NCI-H2171 treated with DMSO at 0.1 percent for 48 hours (cell line): ENCODE measurements at regions not wholly inside any gene's neighbourhood (a gene's known extent, or its start where the extent isn't known, plus 50 kb on each side); places are given as distances from the start of the nearest gene placed in this dataset.
"Not testable (repeated sequence)": the region's sequence is repeated elsewhere in the genome, so short reads cannot be mapped to it uniquely, and the experiment has no call there.

Experiments used
- DNase-seq: peaks from one replicate; lab custom pipeline; 2025; lab: John Stamatoyannopoulos, UW

DNA sequence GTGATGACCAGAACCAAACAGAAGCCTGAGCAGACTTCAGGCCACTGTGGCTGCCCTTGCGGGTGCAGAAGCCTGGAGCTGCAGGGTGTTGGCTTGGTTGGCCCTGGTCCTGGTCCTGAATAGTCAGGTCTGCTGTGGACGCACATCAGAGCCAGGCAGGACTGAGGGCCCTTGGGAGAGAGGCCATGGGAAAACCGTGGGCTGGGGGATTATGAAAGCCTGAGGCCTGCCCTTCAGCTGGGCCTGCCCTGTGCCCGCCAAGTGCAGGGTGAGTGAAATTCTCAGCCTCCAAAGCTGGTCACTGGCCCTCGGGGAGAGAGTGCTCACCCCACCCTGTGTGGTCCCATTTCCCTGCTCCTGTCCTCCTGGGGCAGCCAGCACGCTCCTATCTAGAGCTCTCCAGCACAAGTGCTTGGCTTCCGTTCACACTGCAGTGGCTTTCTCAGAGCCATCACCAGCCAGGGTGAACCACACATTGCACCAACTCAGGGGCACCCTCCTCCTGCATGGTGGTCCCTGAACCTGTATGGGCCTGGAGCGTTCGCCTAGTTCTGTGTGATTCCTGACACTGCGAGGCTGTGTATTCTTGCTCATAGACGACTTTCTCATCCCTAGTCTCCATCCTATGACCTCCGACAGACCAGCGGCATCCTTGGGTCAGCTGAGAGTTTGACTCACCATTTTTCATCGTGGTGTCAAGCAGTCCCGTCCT is 146.1 kb downstream of the TTLL2 start:
- no peak for DNase-seq

DNA sequence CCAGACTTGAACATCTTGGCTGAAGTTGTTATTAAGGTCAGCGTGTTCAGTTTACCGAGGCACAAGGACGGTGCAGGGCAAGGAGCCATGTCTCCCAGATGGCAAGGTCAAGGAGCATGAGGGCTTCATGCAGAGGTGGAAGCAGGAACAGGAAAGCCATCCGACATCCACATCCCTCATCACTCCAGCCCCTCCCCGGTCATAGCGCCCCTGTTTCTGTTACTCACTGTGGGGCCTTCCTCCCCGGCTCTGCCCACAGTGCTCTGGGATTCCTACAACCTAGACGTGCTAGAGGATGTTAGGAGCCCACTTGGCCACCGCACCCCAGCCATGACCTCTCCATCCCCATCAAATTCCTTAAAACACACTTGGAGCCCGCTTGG is 146.7 kb downstream of the TTLL2 start:
- DNase-seq, result no peak

DNA sequence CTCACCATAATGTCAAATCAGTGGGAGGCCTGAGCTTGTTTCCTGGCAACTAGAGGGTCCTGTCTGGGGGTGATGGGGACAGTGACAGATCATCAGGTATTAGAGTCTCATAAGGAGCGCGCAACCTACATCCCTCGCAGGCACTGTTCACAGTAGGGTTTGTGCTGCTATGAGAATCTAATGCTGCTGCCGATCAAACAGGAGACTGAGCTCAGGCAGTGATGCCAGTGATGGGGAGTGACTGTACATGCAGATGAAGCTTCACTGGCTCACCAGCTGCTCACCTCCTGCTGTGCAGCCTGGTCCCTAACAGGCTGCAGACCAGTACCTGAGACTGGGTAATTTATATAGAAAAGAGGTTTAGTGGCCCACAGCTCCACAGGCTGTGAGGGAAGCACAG is 147.3 kb downstream of the TTLL2 start:
- DNase-seq, result peak; percentile 66

DNA sequence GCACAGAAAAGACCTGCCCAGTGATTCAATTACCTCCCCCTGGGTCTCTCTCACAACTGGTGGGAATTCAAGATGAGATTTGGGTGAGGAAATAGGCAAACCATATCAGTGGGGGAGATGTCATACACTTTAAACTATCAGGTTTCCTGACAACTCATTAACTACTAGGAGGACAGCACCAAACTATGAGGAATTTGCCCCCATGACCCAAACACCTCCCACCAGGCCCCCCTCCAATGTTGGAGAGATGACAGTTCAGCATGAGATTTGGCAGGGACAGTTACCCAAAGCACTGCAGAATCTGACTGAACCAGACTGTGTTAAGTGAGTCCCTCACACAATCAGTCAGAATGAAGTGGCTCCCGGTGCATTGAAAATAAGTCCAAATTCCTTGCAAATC is 148.0 kb downstream of the TTLL2 start:
- no peak for DNase-seq

DNA sequence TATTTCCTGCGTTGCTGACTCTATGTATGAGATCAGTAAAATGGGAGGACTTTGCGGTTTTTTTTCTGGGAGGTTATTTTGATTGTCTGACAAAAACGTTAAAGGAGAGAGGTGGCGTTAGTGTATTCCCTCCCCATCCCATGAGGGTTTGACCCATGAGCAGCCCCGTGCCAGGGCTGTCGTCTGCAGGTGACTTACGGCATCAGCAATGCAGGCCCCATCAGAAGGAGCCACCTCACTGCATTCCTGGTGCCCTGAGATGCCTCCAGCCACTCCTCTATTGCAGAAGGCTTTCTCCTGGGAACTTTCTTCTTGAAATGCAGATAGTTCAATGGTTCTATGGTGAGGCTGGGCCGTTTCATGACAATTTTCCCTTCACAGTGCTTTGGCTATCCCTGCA is 149.3 kb downstream of the TTLL2 start:
- DNase-seq, result no peak

DNA sequence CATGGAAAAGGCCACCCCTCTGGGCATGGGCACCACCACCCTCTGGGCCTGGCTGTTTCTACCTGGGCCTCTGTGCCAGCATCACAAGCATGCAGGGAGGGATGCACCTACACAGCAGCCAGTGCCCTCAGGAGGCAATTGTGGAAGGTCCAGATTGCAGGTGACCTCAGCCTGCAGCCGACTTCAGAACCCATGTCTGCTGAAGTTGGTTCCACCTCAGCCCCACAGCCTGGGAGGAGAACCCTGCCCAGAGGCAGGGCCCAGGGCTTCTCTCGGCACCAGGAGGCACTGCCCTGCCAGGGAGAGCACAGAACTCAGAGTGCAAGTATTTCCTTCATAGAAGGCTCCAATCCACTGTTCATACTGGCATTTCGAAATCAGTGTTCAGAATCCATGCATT is 149.8 kb downstream of the TTLL2 start:
- DNase-seq, result no peak

DNA sequence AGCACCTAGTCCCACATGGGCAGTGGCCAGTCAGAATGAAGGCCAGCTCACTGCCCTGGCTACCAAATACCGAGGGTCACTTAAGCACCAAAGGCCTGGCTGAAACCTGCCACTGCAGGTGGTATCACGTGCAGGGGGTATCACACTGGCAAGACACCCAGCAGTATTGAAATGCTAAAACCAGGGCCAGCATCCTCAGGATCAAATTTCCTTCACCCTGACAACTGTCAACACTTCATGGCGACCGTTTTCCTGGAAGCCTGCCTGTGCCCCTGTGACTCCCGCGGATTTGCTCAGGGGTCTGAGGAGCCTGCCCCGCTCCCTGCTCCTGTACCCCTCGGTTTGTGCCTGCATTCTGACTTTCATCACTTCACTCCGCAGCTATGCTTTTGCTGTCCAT is 151.1 kb downstream of the TTLL2 start:
- DNase-seq, result peak; percentile 74

DNA sequence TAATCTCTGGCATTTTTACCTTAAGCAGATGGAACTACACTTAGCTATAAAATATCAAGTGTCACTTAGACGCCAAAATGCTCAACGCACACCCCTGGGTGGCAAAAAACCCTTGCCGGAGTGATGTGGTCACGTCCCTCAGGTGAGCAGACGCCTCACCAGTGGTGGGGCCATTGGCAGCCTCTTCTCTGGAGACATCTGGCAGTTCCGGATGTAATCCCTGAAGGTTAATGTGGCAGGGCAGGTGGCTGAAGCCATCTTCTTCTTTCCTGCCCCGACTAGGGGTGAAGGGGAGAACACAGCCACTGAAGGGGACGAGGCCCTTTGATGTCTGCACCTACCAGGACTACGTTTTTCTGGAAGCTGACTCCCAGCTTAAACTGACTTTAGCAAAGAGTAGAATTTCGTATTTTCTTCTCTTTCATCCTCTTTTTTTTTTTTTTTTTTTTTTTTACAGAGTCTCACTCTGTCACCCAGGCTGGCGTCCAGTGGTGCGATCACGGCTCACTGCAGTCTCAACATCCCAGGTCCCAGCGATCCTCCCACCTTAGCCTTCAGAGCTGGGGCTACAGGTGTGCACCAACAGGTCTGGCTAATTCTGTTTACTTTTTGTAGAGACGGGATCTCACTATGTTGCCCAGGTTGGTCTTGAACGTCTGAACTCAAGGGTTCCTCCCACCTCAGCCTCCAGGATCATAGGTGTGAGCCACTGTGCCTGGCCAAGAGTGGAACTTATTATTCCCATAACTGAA is 152.1 kb downstream of the TTLL2 start:
- DNase-seq, result peak; percentile 81

DNA sequence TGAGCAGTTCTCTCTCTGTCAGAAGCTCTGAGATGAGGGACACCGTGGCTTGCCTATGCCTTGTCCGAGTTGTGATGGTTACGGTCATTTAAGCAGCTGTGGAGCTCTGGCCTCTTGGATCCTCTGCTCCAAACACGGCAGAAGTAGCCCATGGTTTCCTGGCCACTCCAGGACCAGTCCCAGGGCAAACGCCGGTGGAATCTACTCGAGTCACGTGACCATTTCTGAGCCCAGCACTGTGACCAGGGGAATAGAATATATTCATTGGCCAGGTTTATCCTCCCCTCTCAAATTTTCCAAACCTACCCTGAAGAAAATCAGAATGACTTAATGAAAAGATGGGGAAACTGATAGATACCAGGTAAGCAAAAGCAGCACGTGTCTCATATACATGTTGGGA is 152.8 kb downstream of the TTLL2 start:
- DNase-seq, result no peak

DNA sequence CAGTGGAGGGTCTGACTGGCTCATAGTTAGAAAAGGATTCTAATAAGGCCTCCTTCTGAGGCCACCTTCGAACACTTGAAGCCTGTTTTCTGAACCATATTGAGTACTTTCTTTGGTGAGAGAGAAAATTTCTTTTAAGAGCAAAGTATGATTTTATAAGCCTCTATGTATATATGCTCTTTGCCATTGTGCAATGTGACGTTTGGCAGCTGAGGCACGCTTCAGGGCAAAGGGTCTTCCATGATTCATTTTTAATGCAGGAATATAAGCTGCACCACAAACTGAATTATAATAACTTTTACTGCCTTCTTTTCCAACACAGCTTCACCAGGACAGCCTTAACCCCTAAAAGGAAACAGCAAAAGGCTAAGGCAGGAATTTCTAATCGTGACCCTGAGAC is 154.4 kb downstream of the TTLL2 start:
- DNase-seq, result no peak

DNA sequence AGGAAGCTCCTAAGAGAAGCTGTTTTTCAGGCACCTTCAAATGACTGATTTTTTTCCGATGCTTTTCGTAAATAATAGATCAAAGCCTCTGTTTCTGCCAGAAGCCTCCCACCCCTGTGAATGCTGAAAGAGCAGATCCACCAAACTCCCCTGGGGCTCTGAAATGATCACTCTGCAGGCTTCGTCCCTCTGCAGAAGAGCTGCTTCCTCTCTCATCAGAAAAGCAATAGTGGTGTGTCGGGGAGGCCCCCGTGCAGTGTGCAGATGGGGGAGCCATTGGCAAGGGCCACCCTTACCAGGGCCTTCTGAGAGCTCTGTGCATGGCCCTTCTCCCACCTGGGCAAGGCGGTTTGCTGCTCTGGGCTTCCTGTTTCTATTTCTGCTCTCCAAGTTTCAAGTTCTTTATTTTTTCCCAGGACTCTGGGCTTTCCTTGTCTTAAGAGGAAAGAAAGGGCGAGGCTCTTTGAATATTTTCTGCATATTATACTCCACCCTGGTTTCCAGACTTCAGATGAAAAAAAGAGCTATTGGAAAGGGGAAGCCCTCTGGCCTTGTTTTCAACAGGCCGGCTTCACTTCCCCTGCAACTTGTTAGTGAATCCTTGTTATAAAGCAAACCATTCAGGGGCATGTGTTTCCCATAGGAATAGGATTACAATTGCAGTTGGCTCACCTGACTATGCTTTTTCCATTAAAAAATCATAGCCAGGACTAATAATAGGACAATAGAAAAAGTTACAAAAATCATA is 155.2 kb downstream of the TTLL2 start:
- no peak for DNase-seq

DNA sequence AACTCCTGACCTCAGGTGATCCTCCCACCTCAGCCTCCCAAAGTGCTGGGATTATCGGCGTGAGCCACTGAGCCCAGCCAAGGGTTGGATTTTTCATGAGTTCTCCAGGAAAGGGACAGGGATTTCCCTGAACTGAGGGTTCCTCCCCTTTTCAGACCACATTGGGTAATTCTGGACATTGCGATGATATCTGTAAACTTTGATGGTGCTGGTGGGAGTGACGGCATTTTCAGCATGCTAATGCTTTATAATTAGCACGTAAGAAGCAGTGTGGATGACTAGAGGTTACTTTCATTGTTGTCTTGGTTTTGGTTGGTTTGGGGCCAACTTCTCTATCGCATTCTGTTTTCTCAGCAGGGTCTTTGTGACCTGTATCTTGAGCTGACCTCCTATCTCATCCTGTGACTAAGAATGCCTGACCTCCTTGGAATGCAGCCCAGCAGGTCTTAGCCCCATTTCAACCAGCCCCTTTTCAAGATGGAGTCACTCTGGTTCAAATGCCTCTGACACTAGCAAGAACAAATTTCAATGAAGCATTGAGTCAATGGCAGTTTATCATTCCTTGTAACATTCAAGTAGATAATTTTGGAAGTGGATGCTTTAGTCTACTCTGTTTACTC is 156.5 kb downstream of the TTLL2 start:
- no peak for DNase-seq

DNA sequence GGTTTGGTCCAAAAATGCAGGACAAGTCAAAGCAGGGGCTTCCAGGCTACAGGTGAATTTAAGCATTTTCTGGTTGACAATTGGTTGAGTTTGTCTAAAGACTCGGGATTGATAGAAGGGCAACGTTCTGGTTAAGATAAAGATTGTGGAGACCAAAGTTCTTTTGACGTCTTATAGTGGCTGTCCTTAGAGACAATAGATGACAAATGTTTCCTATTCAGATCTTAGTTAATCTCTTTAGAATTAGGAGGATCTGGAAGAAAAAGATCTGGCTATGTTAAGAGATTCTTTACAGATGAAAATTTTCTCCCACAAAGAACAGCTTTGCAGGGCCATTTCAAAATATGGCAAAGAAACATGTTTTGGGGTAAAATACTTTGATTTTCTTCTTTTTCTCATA is 157.9 kb downstream of the TTLL2 start:
- not testable (repeated sequence) for DNase-seq

DNA sequence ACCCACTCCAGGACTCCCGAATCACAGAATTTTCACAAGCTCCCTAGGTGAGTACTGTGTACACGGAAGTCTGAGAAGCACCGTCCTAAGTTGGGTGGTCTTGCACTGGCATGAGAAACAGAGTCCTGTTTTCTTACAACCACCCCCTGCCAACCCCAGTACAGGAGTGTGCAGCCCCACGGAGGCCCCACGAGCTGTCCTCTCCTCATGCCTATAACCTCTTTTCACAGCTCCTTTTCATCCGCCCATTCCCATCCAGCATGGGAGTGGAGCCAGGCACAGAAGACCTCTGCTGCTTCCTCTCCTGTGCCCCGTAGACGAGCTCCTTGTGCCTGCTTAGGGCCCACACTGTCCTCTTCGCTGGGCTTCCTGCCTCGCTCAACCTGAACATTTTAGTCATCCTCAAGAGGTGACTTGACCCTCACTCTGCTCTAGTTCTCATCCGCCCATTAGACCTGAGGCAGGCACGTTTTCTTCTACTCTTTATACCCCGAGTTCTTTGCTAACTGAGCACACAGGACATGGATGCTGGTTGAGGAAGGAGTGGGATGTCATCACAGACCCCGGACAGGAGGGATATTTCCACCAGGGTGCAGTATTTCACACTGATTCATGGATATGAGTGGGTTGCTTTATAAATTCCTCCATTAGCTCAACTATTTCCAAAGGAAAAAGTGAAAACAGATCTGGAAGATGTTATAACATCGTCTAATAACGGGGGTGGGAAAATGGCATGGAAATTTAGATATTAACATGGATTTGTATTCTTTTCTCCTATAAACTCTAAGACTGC is 160.5 kb downstream of the TTLL2 start:
- no peak for DNase-seq

DNA sequence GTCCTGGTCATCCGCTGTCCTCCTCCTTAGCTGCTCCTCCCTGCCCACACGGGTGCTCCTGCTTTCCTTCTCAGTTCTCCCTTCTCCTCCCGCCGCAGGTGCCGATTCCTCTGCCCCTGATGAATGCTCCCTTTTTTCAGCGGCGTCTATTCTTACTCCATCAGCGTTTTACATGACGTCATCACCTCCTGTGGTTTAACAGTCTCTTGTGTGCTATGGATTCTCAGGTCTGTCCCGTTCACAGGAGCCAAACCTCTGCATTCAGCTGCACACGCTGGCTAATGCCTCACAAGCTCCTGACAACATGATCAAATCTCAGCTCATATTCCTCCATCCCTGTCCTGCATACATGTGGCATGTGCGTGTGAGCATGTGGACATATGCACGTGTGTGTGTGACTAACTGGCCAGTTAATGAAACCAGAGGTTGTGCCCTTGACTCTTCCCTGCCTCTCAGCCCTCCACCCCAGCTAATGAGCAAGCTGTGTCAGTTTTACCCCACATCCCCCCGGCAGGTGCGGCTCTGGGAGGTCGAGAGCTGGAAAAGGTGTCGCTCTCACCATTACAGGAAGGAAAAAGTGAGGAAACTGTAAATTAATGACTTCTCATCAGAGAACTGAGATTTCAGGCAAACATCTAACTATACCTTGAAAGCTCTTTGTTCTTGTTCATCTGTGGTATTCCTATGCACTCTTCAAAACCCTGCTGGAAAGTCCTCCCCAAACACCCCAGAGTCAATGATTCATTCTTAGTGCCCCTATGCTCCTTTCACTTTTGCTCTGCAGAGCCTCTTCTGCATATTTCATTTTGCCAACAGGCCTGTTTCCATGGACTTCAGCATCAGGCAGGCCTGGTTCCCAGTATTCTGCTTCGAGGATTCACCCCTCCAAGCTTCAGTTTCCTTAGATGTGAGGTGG is 163.1 kb downstream of the TTLL2 start:
- no peak for DNase-seq

DNA sequence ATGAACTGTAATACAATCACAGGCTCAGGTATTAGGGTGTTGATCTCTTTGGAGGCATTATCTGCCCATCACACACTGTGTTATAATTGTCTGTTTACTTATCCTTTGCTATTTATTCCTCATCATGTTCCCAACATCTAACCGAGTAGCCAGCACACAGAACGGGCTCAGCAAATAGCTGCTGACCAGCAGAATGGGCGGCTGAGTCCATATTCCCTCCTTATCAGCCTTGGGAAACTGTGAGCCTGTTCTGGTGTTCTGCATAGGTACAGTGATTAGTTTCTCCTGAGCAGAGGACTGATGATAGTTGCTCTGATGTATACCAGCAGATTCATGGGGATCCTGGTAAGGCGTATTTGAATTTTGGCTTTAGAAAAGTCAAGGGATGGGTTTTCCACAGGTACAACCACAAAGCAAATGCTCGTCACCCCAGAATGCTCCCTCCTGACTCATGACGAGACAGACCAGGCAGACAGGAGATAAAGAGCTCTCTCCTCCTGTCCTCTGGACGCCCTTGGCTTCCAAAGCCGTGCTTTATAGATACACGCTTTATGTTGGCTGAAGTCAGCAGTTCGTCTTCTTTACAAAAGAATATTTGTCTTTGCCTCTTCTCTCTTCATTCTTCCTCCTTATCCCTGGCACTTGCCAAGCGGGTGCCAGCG is 166.7 kb downstream of the TTLL2 start:
- no peak for DNase-seq

DNA sequence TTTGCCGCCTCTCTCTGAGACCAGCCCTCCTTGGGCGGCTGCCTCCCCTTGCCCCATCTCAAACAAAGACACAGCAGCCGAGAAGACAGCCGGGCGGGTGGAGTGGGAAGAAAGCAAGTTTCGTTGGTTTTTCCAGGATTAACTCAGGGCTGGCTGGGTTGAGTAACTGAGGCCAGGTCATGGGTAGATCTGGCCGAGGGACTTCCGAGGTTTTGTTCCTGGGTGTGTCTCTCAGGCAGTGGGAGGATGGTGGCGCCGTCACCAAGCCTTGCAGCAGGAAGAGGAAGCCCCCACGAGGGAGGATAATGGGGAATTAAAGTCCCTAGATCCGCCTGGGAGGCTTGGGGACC is 167.2 kb downstream of the TTLL2 start:
- no peak for DNase-seq

DNA sequence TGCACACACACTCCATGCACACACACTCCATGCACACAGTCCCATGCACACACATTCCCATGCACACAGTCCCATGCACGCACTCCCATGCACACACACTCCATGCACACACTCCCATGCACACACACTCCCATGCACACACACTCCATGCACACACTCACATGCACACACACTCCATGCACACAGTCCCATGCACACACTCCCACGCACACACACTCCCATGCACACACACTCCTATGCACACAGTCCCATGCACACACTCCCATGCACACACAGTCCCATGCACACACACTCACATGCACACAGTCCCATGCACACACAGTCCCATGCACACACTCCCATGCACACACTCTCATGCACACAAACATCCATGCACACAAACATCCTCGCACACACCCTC is 168.4 kb downstream of the TTLL2 start:
- no peak for DNase-seq

DNA sequence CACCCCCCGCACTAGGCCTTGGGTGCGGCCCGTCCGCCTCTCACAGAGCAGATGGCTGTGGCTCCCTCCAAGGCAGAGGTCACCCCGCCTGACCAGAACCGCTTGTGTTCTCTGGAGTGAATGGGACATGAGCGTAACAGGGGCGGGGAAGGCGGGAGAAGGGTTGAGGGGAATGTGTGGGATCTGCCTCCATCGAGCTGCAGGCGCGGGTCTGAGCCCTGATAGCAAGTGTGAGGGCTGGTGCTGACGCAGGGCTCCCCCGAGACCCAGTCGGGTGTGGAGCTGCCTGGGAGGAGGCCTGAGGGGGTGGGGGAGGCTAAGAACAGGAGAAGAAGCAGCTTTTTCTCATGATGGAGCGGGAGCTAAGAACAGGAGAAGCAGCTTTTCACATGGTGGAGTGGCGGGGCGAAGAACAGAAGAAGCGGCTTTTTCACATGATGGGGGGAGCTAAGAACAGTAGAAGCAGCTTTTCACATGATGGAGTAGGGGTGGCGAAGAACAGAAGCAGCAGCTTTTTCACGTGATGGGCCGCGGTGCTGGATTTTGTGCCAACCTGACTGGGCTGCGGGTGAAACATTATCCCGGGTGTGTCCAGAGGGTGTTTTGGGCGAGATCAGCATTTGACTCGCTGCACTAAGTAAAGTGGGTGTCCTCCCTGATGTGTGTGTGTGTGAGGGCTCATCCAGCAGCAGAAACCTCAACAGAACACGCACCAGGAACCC is 169.3 kb downstream of the TTLL2 start:
- peak; percentile 22 for DNase-seq
